Body of pancreas (tissue), 4 donors: ENCODE measurements at regions not wholly inside any gene's neighbourhood (a gene's known extent, or its start where the extent isn't known, plus 50 kb on each side); places are given as distances from the start of the nearest gene placed in this dataset.
"Not testable (repeated sequence)": the region's sequence is repeated elsewhere in the genome, so short reads cannot be mapped to it uniquely, and the experiment has no call there.

Source experiments
- ATAC-seq: fragments of 150-250 bp; one replicate; pipeline ENCODE4 v1.9.1; 2016
- DNase-seq, 4 donors: peaks; one replicate each; pipeline ENCODE4 v3.0.0-alpha.2; 2019
- H3K27ac ChIP-seq, 4 donors: fragments of 200-600 bp; sonication (generic); 1 replicate in 3 of 4; 2 replicates in 1 of 4; pipeline versions ENCODE4 v1.5.1 to v1.6.1; 2016 to 2019; ENCODE audit warnings: mild to moderate bottlenecking in 1 of 4, mixed read lengths in 1 of 4, moderate library complexity in 1 of 4
- H3K27me3 ChIP-seq, 2 donors: fragments of 200-600 bp; sonication (generic); one replicate each; pipeline ENCODE4 v1.6.0; 2016; ENCODE audit warnings: mild to moderate bottlenecking in 1 of 2
- H3K36me3 ChIP-seq, 2 donors: fragments of 200-600 bp; sonication (generic); replicated peaks in 1 of 2; 2 replicates each; pipeline ENCODE4 v1.5.1; 2016; ENCODE audit warnings: low read depth in 2 of 2; ENCODE audit not compliant: insufficient read depth in 1 of 2
- H3K4me1 ChIP-seq: fragments of 200-600 bp; sonication (generic); one replicate; pipeline ENCODE4 v1.6.0; 2016
- H3K4me3 ChIP-seq, 2 donors: fragments of 200-600 bp; sonication (generic); 1 replicate in 1 of 2; 2 replicates in 1 of 2; pipeline ENCODE4 v1.5.1; 2016 to 2019
- H3K9me3 ChIP-seq, 3 donors: fragments of 200-600 bp; sonication (generic); 1 replicate in 2 of 3; 2 replicates in 1 of 3; pipeline ENCODE4 v1.5.1; 2016
- CTCF ChIP-seq, 7 experiments: fragments of 450-650 bp in 4 of 7; fragments of 200-600 bp in 3 of 7; sonication (generic) in 3 of 7; IDR thresholded peaks; one replicate each; pipeline ENCODE4 v1.5.1; 2016 to 2019; ENCODE audit warnings: antibody characterized with exemption in 7 of 7
- POLR2A ChIP-seq, 3 donors: fragments of 450-650 bp; IDR thresholded peaks; one replicate each; pipeline ENCODE4 v1.6.1; 2016; ENCODE audit warnings: antibody characterized with exemption in 3 of 3, mild to moderate bottlenecking in 2 of 3
- WGBS, 2 donors: methylation state at CpG; one replicate each; pipeline ENCODE4 v1.1.5; 2017; 5-methylcytosine and 5-hydroxymethylcytosine counted together
- intact Hi-C: fragments of 100-400 bp; cut with DNase I; formaldehyde crosslinking; loops from one replicate; pipeline ENCODE4 v1.15.1; 2023

GRCh38 chr10:2886662-2887061, 180.7 kb upstream of the PFKP start:
- Histone ChIP-seq H3K36me3 (no peaks in the 10 kb centered on the region), H3K4me3 (no peak overlapping the region), H3K4me1 (no peaks in the 10 kb centered on the region), H3K9me3 (no peaks in the 10 kb centered on the region), H3K27me3 (no peaks in the 10 kb centered on the region), H3K27ac (no peak overlapping the region)
- ATAC-seq (no peak), DNase-seq (no peak)
- TF ChIP-seq POLR2A (IDR thresholded peaks at IDR 0.05) (no peak), CTCF (IDR thresholded peaks at IDR 0.05) (no peak)
- WGBS, 2 donors: 67 to 72% methylated on average over 11 to 12 of the region's 12 CpGs
- intact Hi-C loops: no loop called here

- Histone ChIP-seq H3K27ac (no peak overlapping the region), H3K9me3 (no peaks in the 10 kb centered on the region), H3K36me3 (no peaks in the 10 kb centered on the region), H3K4me1 (no peaks in the 10 kb centered on the region), H3K4me3 (no peak overlapping the region), H3K27me3 (no peaks in the 10 kb centered on the region)
- intact Hi-C loops: no loop called here
- ATAC-seq (no peak), DNase-seq (no peak)
- TF ChIP-seq CTCF (IDR thresholded peaks at IDR 0.05) (no peak), POLR2A (IDR thresholded peaks at IDR 0.05) (no peak)
- WGBS, 2 donors: 54 to 61% methylated on average over 10 of the region's 10 CpGs
Measured at GRCh38 chr10:2885288-2886278, 181.8 kb upstream of the PFKP start.

- H3K9me3 ChIP-seq, H3K4me3 ChIP-seq, H3K4me1 ChIP-seq, H3K27ac ChIP-seq, H3K36me3 ChIP-seq, H3K27me3 ChIP-seq, intact Hi-C loops, DNase-seq, ATAC-seq: not testable (repeated sequence)
- 68 to 72% methylated on average over 4 of the region's 4 CpGs for WGBS, 2 donors
Measured at GRCh38 chr10:2883983-2884540, 183.3 kb upstream of the PFKP start.

GRCh38 chr10:2883238-2883637, 184.1 kb upstream of the PFKP start:
- intact Hi-C loops: no loop called here
- no peaks in the 10 kb centered on the region for H3K4me1 ChIP-seq
- no peaks in the 10 kb centered on the region for H3K27me3 ChIP-seq
- ATAC-seq (no peak), DNase-seq (no peak)
- H3K9me3 ChIP-seq: peaks cover 0 to 5% (median 0%) of the 10 kb centered on the region in 3 donors
- H3K4me3 ChIP-seq: no peak overlapping the region
- H3K36me3 ChIP-seq: no peaks in the 10 kb centered on the region
- WGBS, 2 donors: 83 to 96% methylated on average over 1 of the region's 1 CpG
- no peak overlapping the region for H3K27ac ChIP-seq
- TF ChIP-seq POLR2A (IDR thresholded peaks at IDR 0.05) (no peak), CTCF (IDR thresholded peaks at IDR 0.05) (no peak)

GRCh38 chr10:2882628-2883027, 184.7 kb upstream of the PFKP start:
- Histone ChIP-seq H3K36me3 (no peaks in the 10 kb centered on the region), H3K4me3 (no peak overlapping the region), H3K27ac (no peak overlapping the region), H3K9me3 (peaks cover 0 to 5% (median 0%) of the 10 kb centered on the region in 3 donors), H3K4me1 (no peaks in the 10 kb centered on the region), H3K27me3 (no peaks in the 10 kb centered on the region)
- TF ChIP-seq CTCF (IDR thresholded peaks at IDR 0.05): no peak
- TF ChIP-seq POLR2A (IDR thresholded peaks at IDR 0.05): no peak
- 73 to 75% methylated on average over 9 of the region's 9 CpGs for WGBS, 2 donors
- DNase-seq (no peak), ATAC-seq (no peak)
- intact Hi-C loops: no loop called here
